Fibroblast of lung (primary cell): ENCODE measurements at regions not wholly inside any gene's neighbourhood (a gene's known extent, or its start where the extent isn't known, plus 50 kb on each side); places are given as distances from the start of the nearest gene placed in this dataset.

Experiments used
- CTCF ChIP-seq, 2 donors: IDR thresholded peaks in 1 of 2; conservative IDR thresholded peaks in 1 of 2; 1 replicate in 1 of 2; 2 replicates in 1 of 2; pipeline ENCODE4 v1.5.1; 2011 to 2012; ENCODE audit warnings: low read length in 2 of 2, control low read depth in 1 of 2, inconsistent platforms in 1 of 2, low read depth in 1 of 2, mild to moderate bottlenecking in 1 of 2
- EZH2 ChIP-seq: IDR thresholded peaks from 2 replicates; pipeline ENCODE4 v1.5.1; 2012; ENCODE audit warnings: low read length, control low read depth, mild to moderate bottlenecking; ENCODE audit errors: missing control alignments

DNA sequence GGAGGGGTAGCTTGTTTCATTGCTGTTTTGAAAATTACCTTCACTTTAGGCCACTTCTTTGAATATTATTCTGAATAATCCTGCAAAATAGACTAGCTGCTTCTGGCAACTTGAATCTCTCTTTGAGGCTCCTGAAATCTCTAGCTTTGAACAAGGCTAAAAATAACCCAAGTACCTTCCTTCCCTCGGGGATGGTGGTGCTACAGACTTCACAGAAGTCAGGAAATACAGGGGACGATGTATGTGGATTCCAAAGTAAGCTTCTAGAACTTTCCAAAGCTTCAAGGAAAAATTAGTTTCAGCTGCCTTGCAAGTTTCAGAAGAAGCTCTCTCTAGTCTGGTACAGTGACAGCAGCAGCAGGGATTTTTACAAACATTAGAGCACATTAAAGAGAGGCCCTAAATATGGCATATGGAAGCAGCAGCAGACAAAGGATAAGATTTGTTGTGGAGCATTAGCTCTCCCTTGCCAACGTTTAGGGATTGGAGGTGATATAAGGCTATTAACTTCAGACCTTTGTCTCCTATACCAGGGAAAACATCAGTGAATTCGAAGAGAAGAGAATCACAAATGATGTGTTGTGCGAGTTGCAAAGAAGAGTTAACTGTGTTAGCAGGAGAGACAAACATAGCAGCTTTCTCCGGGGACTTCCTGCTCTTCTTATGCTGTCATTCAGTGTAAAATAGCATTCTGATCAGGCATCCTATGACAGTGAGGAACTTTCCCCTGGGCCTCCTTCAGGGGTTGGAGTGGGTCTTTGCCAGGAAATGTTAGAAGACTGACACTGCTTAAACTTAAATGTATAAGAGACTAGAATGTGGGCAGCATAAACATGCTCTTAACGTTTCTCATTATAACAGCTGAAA is 783.0 kb upstream of the ARPP21 start:
- TF ChIP-seq CTCF (conservative IDR thresholded peaks at IDR 0.05 in 1 of 2, IDR thresholded peaks at IDR 0.05 in 1 of 2; ENCODE audit: low read depth in 1 of 2, low read length in 2 of 2) (no peak), EZH2 (no peak)
